ENCODE measurements at regions not wholly inside any gene's neighbourhood (a gene's known extent, or its start where the extent isn't known, plus 50 kb on each side); places are given as distances from the start of the nearest gene placed in this dataset.

GRCh38 chr3:73120710-73121109 is 59.3 kb downstream of the EBLN2 start:
- H3K27ac ChIP-seq (ENCODE audit: low read depth, low read length), result no peak overlapping the region
- Mint-ChIP-seq H3K4me1 (peaks cover 0 to 13% (median 5%) of the 10 kb centered on the region in 7 donors), H3K36me3 (no peaks in the 10 kb centered on the region), H3K27ac (no peak overlapping the region), H3K9me3 (no peaks in the 10 kb centered on the region), H3K27me3 (peaks cover 0 to 4% (median 0%) of the 10 kb centered on the region in 5 donors), H3K4me3 (no peak overlapping the region)
- ChIA-PET CTCF (no interaction called here), POLR2A (interaction anchor here (0.6 kb wide), 1 partner anchor 90 kb away, joined by 3 read pairs; no protein-coding TSS in a partner anchor)
- no peaks in the 10 kb centered on the region for H3K27me3 ChIP-seq (ENCODE audit: control insufficient read depth in 2 of 2, insufficient read depth in 2 of 2, low read length in 2 of 2)
- ATAC-seq (no peak), DNase-seq (no peak)
- no peaks in the 10 kb centered on the region for H3K36me3 ChIP-seq (ENCODE audit: control insufficient read depth in 2 of 3, insufficient read depth in 3 of 3, low read length in 3 of 3)
- H3K9me3 ChIP-seq (ENCODE audit: control insufficient read depth in 2 of 3, low read length in 3 of 3), result no peaks in the 10 kb centered on the region
- intact Hi-C loops (cut with micrococcal nuclease), result no loop called here
- H3K4me3 ChIP-seq (ENCODE audit: low read length), result no peak overlapping the region
- no peaks in the 10 kb centered on the region for H3K4me1 ChIP-seq (ENCODE audit: control insufficient read depth in 2 of 2, insufficient read depth in 2 of 2, low read length in 2 of 2)

- Histone ChIP-seq H3K9me3 (ENCODE audit: control insufficient read depth in 2 of 3, low read length in 3 of 3) (no peaks in the 10 kb centered on the region), H3K36me3 (ENCODE audit: control insufficient read depth in 2 of 3, insufficient read depth in 3 of 3, low read length in 3 of 3) (no peaks in the 10 kb centered on the region), H3K27ac (ENCODE audit: low read depth, low read length) (no peak overlapping the region), H3K4me3 (ENCODE audit: low read length) (no peak overlapping the region), H3K4me1 (ENCODE audit: control insufficient read depth in 2 of 2, insufficient read depth in 2 of 2, low read length in 2 of 2) (no peaks in the 10 kb centered on the region), H3K27me3 (ENCODE audit: control insufficient read depth in 2 of 2, insufficient read depth in 2 of 2, low read length in 2 of 2) (no peaks in the 10 kb centered on the region)
- ChIA-PET CTCF (no interaction called here), POLR2A (no interaction called here)
- intact Hi-C loops (cut with micrococcal nuclease), result no loop called here
- peaks cover 0 to 4% (median 3%) of the 10 kb centered on the region in 5 donors for H3K27me3 Mint-ChIP-seq
- H3K27ac Mint-ChIP-seq, result no peak overlapping the region
- ATAC-seq (no peak), DNase-seq (no peak)
- H3K9me3 Mint-ChIP-seq, result no peaks in the 10 kb centered on the region
- no peak overlapping the region for H3K4me3 Mint-ChIP-seq
- peaks cover 0 to 13% (median 5%) of the 10 kb centered on the region in 7 donors for H3K4me1 Mint-ChIP-seq
- H3K36me3 Mint-ChIP-seq, result no peaks in the 10 kb centered on the region
Measured at GRCh38 chr3:73121669-73122331, 60.3 kb downstream of the EBLN2 start.

GRCh38 chr3:73134034-73134433 is 72.6 kb downstream of the EBLN2 start:
- ChIA-PET CTCF (no interaction called here), POLR2A (no interaction called here)
- H3K27ac Mint-ChIP-seq, result no peak overlapping the region

GRCh38 chr3:73136941-73137340 is 75.5 kb downstream of the EBLN2 start:
- Histone ChIP-seq H3K9me3 (ENCODE audit: control insufficient read depth in 2 of 3, low read length in 3 of 3) (no peaks in the 10 kb centered on the region), H3K36me3 (ENCODE audit: control insufficient read depth in 2 of 3, insufficient read depth in 3 of 3, low read length in 3 of 3) (no peaks in the 10 kb centered on the region), H3K4me3 (ENCODE audit: low read length) (no peak overlapping the region), H3K27ac (ENCODE audit: low read depth, low read length) (no peak overlapping the region), H3K4me1 (ENCODE audit: control insufficient read depth in 2 of 2, insufficient read depth in 2 of 2, low read length in 2 of 2) (no peaks in the 10 kb centered on the region), H3K27me3 (ENCODE audit: control insufficient read depth in 2 of 2, insufficient read depth in 2 of 2, low read length in 2 of 2) (no peaks in the 10 kb centered on the region)
- Mint-ChIP-seq H3K4me3 (no peak overlapping the region), H3K27me3 (peaks cover 0 to 26% (median 23%) of the 10 kb centered on the region in 5 donors), H3K4me1 (no peaks in the 10 kb centered on the region), H3K9me3 (peaks cover 0 to 34% (median 19%) of the 10 kb centered on the region in 11 donors), H3K27ac (no peak overlapping the region), H3K36me3 (peaks cover 0 to 11% (median 0%) of the 10 kb centered on the region in 5 donors)
- ChIA-PET POLR2A (no interaction called here), CTCF (no interaction called here)
- intact Hi-C loops (cut with micrococcal nuclease), result no loop called here
- ATAC-seq (no peak), DNase-seq (no peak)

More at GRCh38 chr3:73134034-73134433, 72.6 kb downstream of the EBLN2 start:
- H3K36me3 Mint-ChIP-seq, result peaks cover 0 to 11% (median 0%) of the 10 kb centered on the region in 5 donors
- Histone ChIP-seq H3K36me3 (ENCODE audit: control insufficient read depth in 2 of 3, insufficient read depth in 3 of 3, low read length in 3 of 3) (no peaks in the 10 kb centered on the region), H3K27ac (ENCODE audit: low read depth, low read length) (no peak overlapping the region), H3K27me3 (ENCODE audit: control insufficient read depth in 2 of 2, insufficient read depth in 2 of 2, low read length in 2 of 2) (no peaks in the 10 kb centered on the region), H3K4me1 (ENCODE audit: control insufficient read depth in 2 of 2, insufficient read depth in 2 of 2, low read length in 2 of 2) (no peaks in the 10 kb centered on the region), H3K4me3 (ENCODE audit: low read length) (no peak overlapping the region), H3K9me3 (ENCODE audit: control insufficient read depth in 2 of 3, low read length in 3 of 3) (no peaks in the 10 kb centered on the region)
- H3K4me1 Mint-ChIP-seq, result no peaks in the 10 kb centered on the region
- DNase-seq (no peak), ATAC-seq (no peak)
- intact Hi-C loops (cut with micrococcal nuclease), result no loop called here
- peaks cover 0 to 34% (median 19%) of the 10 kb centered on the region in 11 donors for H3K9me3 Mint-ChIP-seq
- no peak overlapping the region for H3K4me3 Mint-ChIP-seq
- H3K27me3 Mint-ChIP-seq, result peaks cover 8 to 35% (median 33%) of the 10 kb centered on the region in 5 donors

- H3K27ac ChIP-seq (ENCODE audit: low read depth, low read length), result no peak overlapping the region
- no peaks in the 10 kb centered on the region for H3K4me1 Mint-ChIP-seq
- ATAC-seq, result no peak
- no peaks in the 10 kb centered on the region for H3K9me3 ChIP-seq (ENCODE audit: control insufficient read depth in 2 of 3, low read length in 3 of 3)
- ChIA-PET CTCF (no interaction called here), POLR2A (no interaction called here)
- peaks cover 0 to 11% (median 0%) of the 10 kb centered on the region in 5 donors for H3K36me3 Mint-ChIP-seq
- H3K36me3 ChIP-seq (ENCODE audit: control insufficient read depth in 2 of 3, insufficient read depth in 3 of 3, low read length in 3 of 3), result no peaks in the 10 kb centered on the region
- no peak for DNase-seq
- H3K9me3 Mint-ChIP-seq, result peaks cover 0 to 28% (median 17%) of the 10 kb centered on the region in 11 donors
- H3K27me3 ChIP-seq (ENCODE audit: control insufficient read depth in 2 of 2, insufficient read depth in 2 of 2, low read length in 2 of 2), result no peaks in the 10 kb centered on the region
- H3K4me1 ChIP-seq (ENCODE audit: control insufficient read depth in 2 of 2, insufficient read depth in 2 of 2, low read length in 2 of 2), result no peaks in the 10 kb centered on the region
- H3K4me3 Mint-ChIP-seq, result no peak overlapping the region
- intact Hi-C loops (cut with micrococcal nuclease), result no loop called here
- peaks cover 0 to 22% (median 18%) of the 10 kb centered on the region in 5 donors for H3K27me3 Mint-ChIP-seq
- no peak overlapping the region for H3K4me3 ChIP-seq (ENCODE audit: low read length)
- H3K27ac Mint-ChIP-seq, result no peak overlapping the region
Measured at GRCh38 chr3:73137736-73138403, 76.4 kb downstream of the EBLN2 start.

- Histone ChIP-seq H3K36me3 (ENCODE audit: control insufficient read depth in 2 of 3, insufficient read depth in 3 of 3, low read length in 3 of 3) (no peaks in the 10 kb centered on the region), H3K9me3 (ENCODE audit: control insufficient read depth in 2 of 3, low read length in 3 of 3) (no peaks in the 10 kb centered on the region), H3K27ac (ENCODE audit: low read depth, low read length) (no peak overlapping the region), H3K4me1 (ENCODE audit: control insufficient read depth in 2 of 2, insufficient read depth in 2 of 2, low read length in 2 of 2) (no peaks in the 10 kb centered on the region), H3K4me3 (ENCODE audit: low read length) (no peak overlapping the region), H3K27me3 (ENCODE audit: control insufficient read depth in 2 of 2, insufficient read depth in 2 of 2, low read length in 2 of 2) (no peaks in the 10 kb centered on the region)
- Mint-ChIP-seq H3K4me3 (no peak overlapping the region), H3K36me3 (no peaks in the 10 kb centered on the region), H3K4me1 (no peaks in the 10 kb centered on the region), H3K27ac (no peak overlapping the region), H3K9me3 (peaks cover 0 to 2% (median 0%) of the 10 kb centered on the region in 11 donors), H3K27me3 (peaks cover 0 to 17% (median 0%) of the 10 kb centered on the region in 5 donors)
- no peak for DNase-seq
- intact Hi-C loops (cut with micrococcal nuclease), result no loop called here
- ChIA-PET POLR2A (no interaction called here), CTCF (no interaction called here)
- ATAC-seq, result no peak
Measured at GRCh38 chr3:73140772-73141442, 79.4 kb downstream of the EBLN2 start.

Measured in naive thymus-derived CD4-positive, alpha-beta T cell (primary cell).